ENCODE measurements at regions not wholly inside any gene's neighbourhood (a gene's known extent, or its start where the extent isn't known, plus 50 kb on each side); places are given as distances from the start of the nearest gene placed in this dataset.

DNA sequence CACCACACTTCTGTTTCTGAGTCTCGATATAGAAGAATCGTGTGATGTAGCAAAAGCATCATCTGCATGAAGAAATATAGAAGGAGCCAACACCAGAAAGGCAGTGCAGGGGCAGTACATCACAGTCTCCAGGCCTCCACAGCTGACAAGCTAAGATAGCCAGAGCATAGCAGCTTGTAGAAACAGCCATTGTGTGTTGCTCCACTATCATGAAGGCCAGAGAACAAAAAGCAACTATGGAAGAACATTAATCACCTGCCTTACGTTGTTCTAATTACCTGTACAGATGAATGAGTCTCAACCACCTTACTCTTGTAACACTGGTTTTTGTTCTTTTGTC lies 129.0 kb downstream of the RND3 start:
- no peak for DNase-seq (ENCODE audit: low read depth)
- TF ChIP-seq, protein P1, sequence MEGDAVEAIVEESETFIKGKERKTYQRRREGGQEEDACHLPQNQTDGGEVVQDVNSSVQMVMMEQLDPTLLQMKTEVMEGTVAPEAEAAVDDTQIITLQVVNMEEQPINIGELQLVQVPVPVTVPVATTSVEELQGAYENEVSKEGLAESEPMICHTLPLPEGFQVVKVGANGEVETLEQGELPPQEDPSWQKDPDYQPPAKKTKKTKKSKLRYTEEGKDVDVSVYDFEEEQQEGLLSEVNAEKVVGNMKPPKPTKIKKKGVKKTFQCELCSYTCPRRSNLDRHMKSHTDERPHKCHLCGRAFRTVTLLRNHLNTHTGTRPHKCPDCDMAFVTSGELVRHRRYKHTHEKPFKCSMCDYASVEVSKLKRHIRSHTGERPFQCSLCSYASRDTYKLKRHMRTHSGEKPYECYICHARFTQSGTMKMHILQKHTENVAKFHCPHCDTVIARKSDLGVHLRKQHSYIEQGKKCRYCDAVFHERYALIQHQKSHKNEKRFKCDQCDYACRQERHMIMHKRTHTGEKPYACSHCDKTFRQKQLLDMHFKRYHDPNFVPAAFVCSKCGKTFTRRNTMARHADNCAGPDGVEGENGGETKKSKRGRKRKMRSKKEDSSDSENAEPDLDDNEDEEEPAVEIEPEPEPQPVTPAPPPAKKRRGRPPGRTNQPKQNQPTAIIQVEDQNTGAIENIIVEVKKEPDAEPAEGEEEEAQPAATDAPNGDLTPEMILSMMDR (conservative IDR thresholded peaks at IDR 0.05; ENCODE audit: control insufficient read depth, insufficient read depth, low read depth, low read length) = no peak
- H3K4me3 ChIP-seq (ENCODE audit: control insufficient read depth, low read depth, low read length) = no peak overlapping the region

DNA sequence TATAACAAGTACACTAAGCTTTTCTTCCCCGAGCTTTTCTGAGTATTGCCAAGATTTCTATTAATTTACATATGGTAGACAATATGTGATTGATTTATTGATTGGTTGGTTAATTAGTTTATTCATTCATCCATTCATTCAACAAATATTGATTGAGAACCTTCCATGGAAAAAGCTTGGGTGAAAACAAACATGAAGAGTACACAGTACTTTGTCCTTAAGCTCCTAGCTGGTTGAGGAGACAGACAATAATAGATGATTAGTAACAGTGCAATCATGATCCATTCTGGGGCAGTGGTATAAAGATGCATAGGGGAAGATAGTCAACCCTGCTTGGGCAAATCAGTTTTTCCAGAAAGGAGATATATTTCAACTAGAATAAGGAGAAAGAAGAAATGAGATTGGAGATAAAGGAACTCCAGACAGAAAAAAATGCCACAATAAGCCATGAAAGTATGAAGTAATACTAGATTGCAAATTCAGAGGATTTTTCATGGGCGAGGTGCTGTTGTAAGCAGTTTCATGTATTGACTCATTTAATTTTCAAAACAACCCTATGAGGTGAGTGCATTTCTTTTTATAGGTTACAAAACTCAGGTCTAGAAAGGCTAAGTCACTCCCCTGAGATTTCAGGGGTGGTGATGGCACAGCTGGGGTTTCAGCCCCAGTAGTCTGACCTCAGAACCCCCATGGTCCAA lies 129.5 kb downstream of the RND3 start:
- no peak for DNase-seq (ENCODE audit: low read depth)
- no peak overlapping the region for H3K4me3 ChIP-seq (ENCODE audit: control insufficient read depth, low read depth, low read length)
- TF ChIP-seq, protein P1 (conservative IDR thresholded peaks at IDR 0.05; ENCODE audit: control insufficient read depth, insufficient read depth, low read depth, low read length) = no peak

DNA sequence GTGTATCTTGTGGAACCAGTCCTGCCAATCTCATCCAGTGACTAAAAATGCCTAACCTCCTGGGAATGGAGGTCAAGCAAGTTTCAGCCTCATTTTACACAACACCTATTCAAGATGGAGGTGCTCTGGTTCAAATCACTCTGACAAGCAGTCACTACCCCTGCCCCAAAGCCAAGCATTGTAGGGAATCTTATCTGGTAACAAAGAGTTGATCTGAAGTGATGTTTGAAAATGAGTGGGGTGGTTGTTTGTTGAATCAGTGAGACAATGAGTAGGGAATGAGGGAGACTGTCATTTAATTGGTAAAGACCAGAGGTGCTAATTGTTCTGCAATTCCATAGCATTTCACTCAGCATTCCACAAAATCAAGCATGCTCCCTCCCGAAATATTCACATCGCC lies 132.0 kb downstream of the RND3 start:
- TF ChIP-seq, protein P1 (conservative IDR thresholded peaks at IDR 0.05; ENCODE audit: control insufficient read depth, insufficient read depth, low read depth, low read length) = no peak
- no peak overlapping the region for H3K4me3 ChIP-seq (ENCODE audit: control insufficient read depth, low read depth, low read length)
- DNase-seq (ENCODE audit: low read depth) = no peak

DNA sequence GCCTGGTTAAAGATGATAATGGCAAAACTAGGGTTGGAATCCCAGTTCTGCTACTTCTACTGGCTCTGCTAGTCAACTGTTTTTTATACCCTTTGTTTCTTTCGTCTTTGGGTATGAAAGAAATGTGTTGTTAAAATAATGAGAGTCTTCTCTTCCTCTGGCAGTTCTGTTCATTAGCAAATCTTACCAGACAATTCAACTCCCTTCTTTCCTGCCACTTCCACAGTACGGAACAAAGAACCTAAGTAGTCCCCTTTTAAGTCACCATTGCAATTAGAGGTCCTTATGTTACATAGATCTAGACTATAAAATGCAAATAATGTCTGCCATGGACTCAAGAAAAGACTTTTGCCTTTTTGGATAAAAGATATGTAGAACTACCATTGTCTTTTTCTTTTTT lies 134.1 kb downstream of the RND3 start:
- no peak overlapping the region for H3K4me3 ChIP-seq (ENCODE audit: control insufficient read depth, low read depth, low read length)
- DNase-seq (ENCODE audit: low read depth) = no peak
- TF ChIP-seq, protein P1 (conservative IDR thresholded peaks at IDR 0.05; ENCODE audit: control insufficient read depth, insufficient read depth, low read depth, low read length) = no peak

DNA sequence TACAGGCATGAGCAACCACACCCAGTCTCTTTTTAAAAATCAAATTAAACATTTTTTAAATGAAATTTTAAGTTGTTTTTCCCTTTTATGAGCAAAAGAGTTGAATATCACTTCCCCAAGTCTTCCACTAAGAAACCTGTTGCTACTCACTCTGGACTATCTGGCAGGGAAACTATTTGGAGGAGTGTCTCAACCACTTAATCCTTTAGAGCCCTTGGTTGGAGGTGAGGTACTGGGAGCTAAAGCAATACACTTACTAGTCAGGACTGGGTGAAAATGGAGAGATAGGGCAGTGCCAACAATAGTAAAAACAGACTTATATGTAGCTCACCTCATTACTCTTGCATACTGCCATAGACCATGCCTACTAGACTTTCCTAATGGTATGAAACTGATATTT lies 135.5 kb downstream of the RND3 start:
- H3K4me3 ChIP-seq (ENCODE audit: control insufficient read depth, low read depth, low read length) = no peak overlapping the region
- TF ChIP-seq, protein P1 (conservative IDR thresholded peaks at IDR 0.05; ENCODE audit: control insufficient read depth, insufficient read depth, low read depth, low read length) = no peak
- DNase-seq (ENCODE audit: low read depth) = no peak

DNA sequence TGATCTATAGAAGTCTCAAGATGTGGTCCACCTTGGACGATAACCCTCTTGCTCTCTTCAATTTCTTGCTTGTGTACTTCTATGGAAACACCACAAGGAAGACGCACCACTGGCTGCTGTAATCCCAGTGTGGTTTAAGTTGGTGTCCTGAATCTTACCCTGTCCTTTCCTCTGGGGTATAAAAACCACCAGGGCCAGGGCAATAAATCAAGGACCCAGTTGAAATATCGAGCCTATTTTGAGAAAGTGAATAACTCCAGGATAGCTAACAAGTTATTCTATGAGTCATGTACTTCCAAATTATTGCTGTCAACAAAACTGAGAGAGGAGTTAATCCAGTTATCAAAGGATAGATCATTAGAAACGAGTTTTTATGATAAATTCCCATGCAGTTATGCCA lies 137.0 kb downstream of the RND3 start:
- TF ChIP-seq, protein P1 (conservative IDR thresholded peaks at IDR 0.05; ENCODE audit: control insufficient read depth, insufficient read depth, low read depth, low read length) = no peak
- no peak overlapping the region for H3K4me3 ChIP-seq (ENCODE audit: control insufficient read depth, low read depth, low read length)
- DNase-seq (ENCODE audit: low read depth) = no peak

DNA sequence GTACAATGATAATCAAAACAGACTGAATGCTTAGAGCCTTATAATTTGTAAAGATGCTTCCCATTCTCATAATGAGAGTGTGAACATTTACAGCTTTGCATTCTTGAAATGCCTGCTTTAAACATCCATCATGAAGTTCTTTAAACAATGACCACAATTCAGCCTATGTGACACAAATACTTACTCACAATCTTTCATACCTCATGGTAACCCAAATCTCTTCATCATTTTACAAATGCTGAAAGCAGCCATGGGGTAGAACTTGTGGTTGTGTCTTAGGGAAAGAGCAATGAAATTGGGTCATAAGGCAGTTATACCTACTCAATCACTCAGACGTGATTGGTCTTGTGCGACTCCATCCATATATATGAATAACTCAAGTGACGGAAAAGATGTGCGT lies 140.7 kb downstream of the RND3 start:
- no peak for DNase-seq (ENCODE audit: low read depth)
- TF ChIP-seq, protein P1 (conservative IDR thresholded peaks at IDR 0.05; ENCODE audit: control insufficient read depth, insufficient read depth, low read depth, low read length) = no peak

More for the DNA sequence above, 140.7 kb downstream of the RND3 start:
- H3K4me3 ChIP-seq (ENCODE audit: control insufficient read depth, low read depth, low read length) = no peak overlapping the region
